GM13976 (cell line): ENCODE measurements at regions not wholly inside any gene's neighbourhood (a gene's known extent, or its start where the extent isn't known, plus 50 kb on each side); places are given as distances from the start of the nearest gene placed in this dataset.
A peak's percentile ranks its signal among the peaks of the same experiment; 100 is the strongest.
"Not testable (repeated sequence)": the region's sequence is repeated elsewhere in the genome, so short reads cannot be mapped to it uniquely, and the experiment has no call there.

Experiments used
- DNase-seq: peaks from one replicate; pipeline ENCODE4 v3.0.0; 2012; ENCODE audit warnings: low spot score
- in situ Hi-C: fragments of 300-500 bp; cut with MboI; formaldehyde crosslinking; loops from one replicate; pipeline ENCODE4 v1.12.0; 2022; ENCODE audit warnings: low sequenced_read_pairs, mixed read lengths, inconsistent platforms; ENCODE audit not compliant: unreplicated experiment
- TF ChIP-seq, protein P1 (sequence below): IDR thresholded peaks from 2 replicates; pipeline ENCODE4 v1.5.1; 2012; ENCODE audit warnings: borderline replicate concordance, mild to moderate bottlenecking; ENCODE audit not compliant: insufficient read depth; ENCODE audit errors: extremely low read depth, missing control alignments, control extremely low read depth

- in situ Hi-C loops = no loop called here
- no peak for DNase-seq
- TF ChIP-seq, protein P1, sequence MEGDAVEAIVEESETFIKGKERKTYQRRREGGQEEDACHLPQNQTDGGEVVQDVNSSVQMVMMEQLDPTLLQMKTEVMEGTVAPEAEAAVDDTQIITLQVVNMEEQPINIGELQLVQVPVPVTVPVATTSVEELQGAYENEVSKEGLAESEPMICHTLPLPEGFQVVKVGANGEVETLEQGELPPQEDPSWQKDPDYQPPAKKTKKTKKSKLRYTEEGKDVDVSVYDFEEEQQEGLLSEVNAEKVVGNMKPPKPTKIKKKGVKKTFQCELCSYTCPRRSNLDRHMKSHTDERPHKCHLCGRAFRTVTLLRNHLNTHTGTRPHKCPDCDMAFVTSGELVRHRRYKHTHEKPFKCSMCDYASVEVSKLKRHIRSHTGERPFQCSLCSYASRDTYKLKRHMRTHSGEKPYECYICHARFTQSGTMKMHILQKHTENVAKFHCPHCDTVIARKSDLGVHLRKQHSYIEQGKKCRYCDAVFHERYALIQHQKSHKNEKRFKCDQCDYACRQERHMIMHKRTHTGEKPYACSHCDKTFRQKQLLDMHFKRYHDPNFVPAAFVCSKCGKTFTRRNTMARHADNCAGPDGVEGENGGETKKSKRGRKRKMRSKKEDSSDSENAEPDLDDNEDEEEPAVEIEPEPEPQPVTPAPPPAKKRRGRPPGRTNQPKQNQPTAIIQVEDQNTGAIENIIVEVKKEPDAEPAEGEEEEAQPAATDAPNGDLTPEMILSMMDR = no peak
These were observed 155.9 kb upstream of the CCDC196 start for GRCh38 chr14:66330228-66330627.

- DNase-seq = no peak
- TF ChIP-seq, protein P1 = no peak
- in situ Hi-C loops = no loop called here
These were observed 155.3 kb upstream of the CCDC196 start for GRCh38 chr14:66330916-66331315.

- not testable (repeated sequence) for DNase-seq
These were observed 152.9 kb upstream of the CCDC196 start for GRCh38 chr14:66333293-66333692.

GRCh38 chr14:66341239-66341638, 144.9 kb upstream of the CCDC196 start:
- in situ Hi-C loops = no loop called here
- TF ChIP-seq, protein P1 = no peak
- DNase-seq = no peak

More at GRCh38 chr14:66333293-66333692, 152.9 kb upstream of the CCDC196 start:
- in situ Hi-C loops = not testable (repeated sequence)

- TF ChIP-seq, protein P1 = no peak
- in situ Hi-C loops = no loop called here
These were observed 140.2 kb upstream of the CCDC196 start for GRCh38 chr14:66345986-66346385.

GRCh38 chr14:66351310-66351709, 134.9 kb upstream of the CCDC196 start:
- in situ Hi-C loops = no loop called here
- no peak for DNase-seq
- TF ChIP-seq, protein P1 = no peak

More at GRCh38 chr14:66345986-66346385, 140.2 kb upstream of the CCDC196 start:
- DNase-seq = no peak

DNA sequence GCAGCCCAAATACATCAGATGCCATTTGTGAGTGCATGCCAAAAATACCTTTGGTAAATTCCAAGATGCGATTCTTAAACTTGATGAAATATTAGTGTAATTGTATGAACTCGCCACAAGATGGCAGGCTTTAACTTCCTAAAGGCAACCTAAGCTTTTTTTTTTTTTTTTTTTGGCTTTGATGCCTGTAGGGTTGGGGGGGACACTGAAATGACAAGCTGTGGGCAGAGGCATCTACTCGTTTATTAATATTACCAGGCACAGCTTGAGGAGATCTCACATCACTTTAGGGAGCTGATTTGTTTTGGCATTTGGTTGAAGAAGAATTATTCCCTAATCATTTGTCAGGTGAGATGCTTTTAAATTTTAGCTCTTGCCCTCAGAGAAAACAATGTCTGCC, 126.7 kb upstream of the CCDC196 start:
- in situ Hi-C loops = no loop called here
- peak; percentile 47 for DNase-seq
- TF ChIP-seq, protein P1 = peak; percentile 54
